ENCODE measurements at regions not wholly inside any gene's neighbourhood (a gene's known extent, or its start where the extent isn't known, plus 50 kb on each side); places are given as distances from the start of the nearest gene placed in this dataset.
"Not testable (repeated sequence)": the region's sequence is repeated elsewhere in the genome, so short reads cannot be mapped to it uniquely, and the experiment has no call there.

- ChIA-PET CTCF (no interaction called here), POLR2A (ENCODE audit: low non-redundant PET) (interaction anchor here (0.7 kb wide), 1 partner anchor 110 kb away, joined by 3 read pairs; no protein-coding TSS in a partner anchor)
- Histone ChIP-seq H3K9me3 (ENCODE audit: low read depth, low read length, poor library complexity, severe bottlenecking) (no peaks in the 10 kb centered on the region), H3K27ac (ENCODE audit: low read depth, low read length, poor library complexity, severe bottlenecking) (no peak overlapping the region), H3K27me3 (replicated peaks; ENCODE audit: insufficient read depth, low read depth, low read length, poor library complexity) (peaks cover 7% of the 10 kb centered on the region), H3K4me3 (ENCODE audit: low read depth, low read length, poor library complexity, severe bottlenecking) (no peak overlapping the region), H3K36me3 (ENCODE audit: insufficient read depth, low read length, poor library complexity, severe bottlenecking) (no peaks in the 10 kb centered on the region), H3K4me1 (ENCODE audit: insufficient read depth, low read length, poor library complexity, severe bottlenecking) (no peaks in the 10 kb centered on the region)
- TF ChIP-seq CTCF (conservative IDR thresholded peaks at IDR 0.05; ENCODE audit: low read depth, low read length): no peak
- no peak for TF ChIP-seq EZH2 (IDR thresholded peaks at IDR 0.05; ENCODE audit: borderline replicate concordance, low read depth, low read length, poor library complexity, severe bottlenecking)
- intact Hi-C loops (cut with micrococcal nuclease; ENCODE audit: unreplicated experiment): loop anchor here (10.0 kb wide), 2 partner anchors 214 to 304 kb away; no protein-coding TSS in a partner anchor
- BruUV-seq (replicated peaks): no TSS peak
- no peak for DNase-seq (ENCODE audit: low spot score)
These were observed 384.9 kb upstream of the PODXL start for GRCh38 chr7:131941291-131941690.

GRCh38 chr7:131940621-131941165 is 384.3 kb upstream of the PODXL start:
- no peak for TF ChIP-seq CTCF (conservative IDR thresholded peaks at IDR 0.05; ENCODE audit: low read depth, low read length)
- no peak for TF ChIP-seq EZH2 (IDR thresholded peaks at IDR 0.05; ENCODE audit: borderline replicate concordance, low read depth, low read length, poor library complexity, severe bottlenecking)
- Histone ChIP-seq H3K36me3 (ENCODE audit: insufficient read depth, low read length, poor library complexity, severe bottlenecking) (no peaks in the 10 kb centered on the region), H3K9me3 (ENCODE audit: low read depth, low read length, poor library complexity, severe bottlenecking) (no peaks in the 10 kb centered on the region), H3K27me3 (replicated peaks; ENCODE audit: insufficient read depth, low read depth, low read length, poor library complexity) (peaks cover 7% of the 10 kb centered on the region), H3K4me3 (ENCODE audit: low read depth, low read length, poor library complexity, severe bottlenecking) (no peak overlapping the region), H3K27ac (ENCODE audit: low read depth, low read length, poor library complexity, severe bottlenecking) (no peak overlapping the region), H3K4me1 (ENCODE audit: insufficient read depth, low read length, poor library complexity, severe bottlenecking) (no peaks in the 10 kb centered on the region)
- no peak for DNase-seq (ENCODE audit: low spot score)
- CTCF ChIA-PET: no interaction called here
- intact Hi-C loops (cut with micrococcal nuclease; ENCODE audit: unreplicated experiment): loop anchor here (10.0 kb wide), 2 partner anchors 214 to 304 kb away; no protein-coding TSS in a partner anchor
- no TSS peak for BruUV-seq (replicated peaks)
- POLR2A ChIA-PET (ENCODE audit: low non-redundant PET): interaction anchor here (0.7 kb wide), 1 partner anchor 111 kb away, joined by 3 read pairs; no protein-coding TSS in a partner anchor

GRCh38 chr7:131938788-131939187 is 382.4 kb upstream of the PODXL start:
- POLR2A ChIA-PET (ENCODE audit: low non-redundant PET): not testable (repeated sequence)

GRCh38 chr7:131937868-131938267 is 381.4 kb upstream of the PODXL start:
- H3K36me3 ChIP-seq (ENCODE audit: insufficient read depth, low read length, poor library complexity, severe bottlenecking): no peaks in the 10 kb centered on the region
- BruUV-seq (replicated peaks): no TSS peak

More at GRCh38 chr7:131938788-131939187, 382.4 kb upstream of the PODXL start:
- intact Hi-C loops (cut with micrococcal nuclease; ENCODE audit: unreplicated experiment); CTCF ChIA-PET; DNase-seq (ENCODE audit: low spot score); H3K9me3 ChIP-seq (ENCODE audit: low read depth, low read length, poor library complexity, severe bottlenecking); BruUV-seq (replicated peaks); H3K27me3 ChIP-seq (replicated peaks; ENCODE audit: insufficient read depth, low read depth, low read length, poor library complexity); H3K27ac ChIP-seq (ENCODE audit: low read depth, low read length, poor library complexity, severe bottlenecking); H3K4me1 ChIP-seq (ENCODE audit: insufficient read depth, low read length, poor library complexity, severe bottlenecking); H3K4me3 ChIP-seq (ENCODE audit: low read depth, low read length, poor library complexity, severe bottlenecking); H3K36me3 ChIP-seq (ENCODE audit: insufficient read depth, low read length, poor library complexity, severe bottlenecking): not testable (repeated sequence)

More at GRCh38 chr7:131937868-131938267, 381.4 kb upstream of the PODXL start:
- no peaks in the 10 kb centered on the region for H3K27me3 ChIP-seq (replicated peaks; ENCODE audit: insufficient read depth, low read depth, low read length, poor library complexity)
- no peak for DNase-seq (ENCODE audit: low spot score)
- TF ChIP-seq EZH2 (IDR thresholded peaks at IDR 0.05; ENCODE audit: borderline replicate concordance, low read depth, low read length, poor library complexity, severe bottlenecking): no peak
- no peak for TF ChIP-seq CTCF (conservative IDR thresholded peaks at IDR 0.05; ENCODE audit: low read depth, low read length)
- CTCF ChIA-PET: no interaction called here
- no peak overlapping the region for H3K4me3 ChIP-seq (ENCODE audit: low read depth, low read length, poor library complexity, severe bottlenecking)
- H3K27ac ChIP-seq (ENCODE audit: low read depth, low read length, poor library complexity, severe bottlenecking): no peak overlapping the region
- no peaks in the 10 kb centered on the region for H3K4me1 ChIP-seq (ENCODE audit: insufficient read depth, low read length, poor library complexity, severe bottlenecking)
- POLR2A ChIA-PET (ENCODE audit: low non-redundant PET): no interaction called here
- no peaks in the 10 kb centered on the region for H3K9me3 ChIP-seq (ENCODE audit: low read depth, low read length, poor library complexity, severe bottlenecking)
- intact Hi-C loops (cut with micrococcal nuclease; ENCODE audit: unreplicated experiment): no loop called here

All from A673 (cell line).